ENCODE measurements at regions not wholly inside any gene's neighbourhood (a gene's known extent, or its start where the extent isn't known, plus 50 kb on each side); places are given as distances from the start of the nearest gene placed in this dataset.

DNA sequence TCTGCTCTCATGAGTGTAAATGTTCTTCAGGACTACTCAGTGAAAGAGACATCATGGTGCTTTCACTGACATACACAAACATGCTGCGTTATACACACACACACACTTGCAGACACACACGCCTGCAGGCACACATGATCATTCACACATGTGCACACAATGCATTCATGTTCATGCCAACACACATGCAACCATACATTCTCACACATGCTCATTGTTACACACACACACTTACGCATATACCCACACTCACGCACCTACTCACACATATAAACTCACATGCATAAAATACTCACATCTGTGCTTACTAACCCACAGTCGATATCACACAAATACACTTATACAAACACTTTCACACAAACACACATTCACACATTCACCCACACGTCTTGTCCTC is 241.6 kb downstream of the LMX1A start (continued):
- TF ChIP-seq, protein P1, sequence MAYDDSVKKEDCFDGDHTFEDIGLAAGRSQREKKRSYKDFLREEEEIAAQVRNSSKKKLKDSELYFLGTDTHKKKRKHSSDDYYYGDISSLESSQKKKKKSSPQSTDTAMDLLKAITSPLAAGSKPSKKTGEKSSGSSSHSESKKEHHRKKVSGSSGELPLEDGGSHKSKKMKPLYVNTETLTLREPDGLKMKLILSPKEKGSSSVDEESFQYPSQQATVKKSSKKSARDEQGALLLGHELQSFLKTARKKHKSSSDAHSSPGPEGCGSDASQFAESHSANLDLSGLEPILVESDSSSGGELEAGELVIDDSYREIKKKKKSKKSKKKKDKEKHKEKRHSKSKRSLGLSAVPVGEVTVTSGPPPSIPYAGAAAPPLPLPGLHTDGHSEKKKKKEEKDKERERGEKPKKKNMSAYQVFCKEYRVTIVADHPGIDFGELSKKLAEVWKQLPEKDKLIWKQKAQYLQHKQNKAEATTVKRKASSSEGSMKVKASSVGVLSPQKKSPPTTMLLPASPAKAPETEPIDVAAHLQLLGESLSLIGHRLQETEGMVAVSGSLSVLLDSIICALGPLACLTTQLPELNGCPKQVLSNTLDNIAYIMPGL (CRISPR knock-in tag; IDR thresholded peaks at IDR 0.05; ENCODE audit: borderline replicate concordance): no peak
- no peak for TF ChIP-seq POLR2A (IDR thresholded peaks at IDR 0.05; ENCODE audit: low read length)
- TF ChIP-seq, protein P2, sequence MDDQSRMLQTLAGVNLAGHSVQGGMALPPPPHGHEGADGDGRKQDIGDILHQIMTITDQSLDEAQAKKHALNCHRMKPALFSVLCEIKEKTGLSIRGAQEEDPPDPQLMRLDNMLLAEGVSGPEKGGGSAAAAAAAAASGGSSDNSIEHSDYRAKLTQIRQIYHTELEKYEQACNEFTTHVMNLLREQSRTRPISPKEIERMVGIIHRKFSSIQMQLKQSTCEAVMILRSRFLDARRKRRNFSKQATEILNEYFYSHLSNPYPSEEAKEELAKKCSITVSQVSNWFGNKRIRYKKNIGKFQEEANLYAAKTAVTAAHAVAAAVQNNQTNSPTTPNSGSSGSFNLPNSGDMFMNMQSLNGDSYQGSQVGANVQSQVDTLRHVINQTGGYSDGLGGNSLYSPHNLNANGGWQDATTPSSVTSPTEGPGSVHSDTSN (IDR thresholded peaks at IDR 0.05): no peak

DNA sequence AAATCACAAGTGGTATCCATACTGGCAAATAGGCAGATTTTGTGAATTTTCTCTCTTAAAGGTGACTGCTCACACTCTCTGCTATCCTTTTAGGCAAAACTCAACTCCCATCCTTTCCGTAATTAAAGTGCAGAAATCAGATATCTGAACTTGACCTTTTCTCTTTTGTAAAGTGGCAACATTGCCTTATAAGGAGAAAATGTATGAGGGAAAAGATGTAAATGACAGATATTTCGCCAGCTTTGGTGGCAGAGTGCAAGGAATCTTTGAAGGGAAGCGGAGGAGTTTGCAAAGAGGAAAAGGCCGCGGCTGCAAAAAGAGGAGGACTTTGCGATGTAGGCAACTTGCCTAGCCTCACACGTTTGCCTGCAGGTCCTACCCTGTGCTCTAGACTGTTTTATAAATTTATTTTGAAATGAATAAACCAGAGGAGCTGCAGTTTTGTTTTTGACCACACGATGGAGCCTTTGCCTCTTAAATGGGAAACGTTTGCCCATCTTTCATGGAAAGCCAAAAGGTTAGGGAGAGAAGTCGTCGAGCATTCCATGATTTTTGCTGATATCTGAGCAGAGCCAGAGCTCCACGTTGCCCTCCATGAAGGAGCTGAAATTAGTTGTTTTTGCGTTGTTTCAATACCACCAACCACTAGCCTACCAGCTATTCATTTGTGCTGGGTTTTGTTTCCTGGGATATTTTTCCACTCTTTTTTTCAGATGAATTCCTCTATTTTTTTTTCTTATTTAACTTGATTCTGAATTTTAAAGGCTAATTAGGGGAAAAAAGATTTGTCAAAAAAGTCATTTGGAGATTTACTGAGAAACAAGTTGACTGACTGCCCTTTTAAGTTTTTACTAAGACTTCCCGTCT is 242.3 kb downstream of the LMX1A start:
- WGBS (ENCODE audit: missing lambda C conversion rate): 12% methylated on average over 14 of the region's 14 CpGs
- ChIA-PET CTCF (interaction anchor here (0.7 to 5.3 kb wide), 29 partner anchors 10 to 1755 kb away, joined by 3 to 72 read pairs (median 4); no protein-coding TSS in a partner anchor), POLR2A (no interaction called here)

DNA sequence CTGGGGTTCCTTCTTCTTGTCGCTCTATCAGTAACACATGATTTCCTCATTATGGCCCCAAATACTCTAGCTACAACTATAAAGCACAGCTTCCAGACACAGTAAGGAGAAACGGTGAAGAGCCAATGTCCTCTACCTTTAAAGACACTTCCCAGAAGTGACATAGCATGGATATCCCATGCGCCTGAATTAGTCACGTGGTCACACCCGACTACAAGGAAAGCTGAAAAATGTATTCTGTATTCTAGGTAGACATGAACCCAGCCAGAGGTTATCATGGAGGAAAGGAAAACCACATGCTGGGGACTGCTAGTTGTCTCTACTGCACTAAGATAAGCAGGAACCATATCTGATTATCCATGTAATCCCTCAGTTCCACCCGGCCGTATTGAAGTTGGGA is 244.3 kb downstream of the LMX1A start:
- no peak overlapping the region for H3K4me3 ChIP-seq
- POLR2A ChIA-PET: no interaction called here
- no peak for FAIRE-seq
- DNase-seq (ENCODE audit: low read depth in 1 of 2, low spot score in 1 of 2): no peak
- 35% methylated on average over 7 of the region's 7 CpGs for WGBS (ENCODE audit: missing lambda C conversion rate)
- CTCF ChIA-PET: interaction anchor here (1.2 to 5.3 kb wide), 5 partner anchors 16 to 287 kb away, joined by 3 to 72 read pairs (median 18); no protein-coding TSS in a partner anchor
- peaks cover 11% of the 10 kb centered on the region for H3K4me1 ChIP-seq
- no peak overlapping the region for H3K27ac ChIP-seq
- H3K9me3 ChIP-seq: no peaks in the 10 kb centered on the region
- no peak for ATAC-seq
- H3K4me2 ChIP-seq: no peak overlapping the region
- TF ChIP-seq ZSCAN20 (CRISPR knock-in tag; IDR thresholded peaks at IDR 0.05) (no peak), KDM1A (IDR thresholded peaks at IDR 0.05; ENCODE audit: low read depth) (no peak), CEBPB (IDR thresholded peaks at IDR 0.05) (no peak), BHLHE40 (IDR thresholded peaks at IDR 0.05; ENCODE audit: low read depth, low read length) (no peak), MYC (IDR thresholded peaks at IDR 0.05; ENCODE audit: borderline replicate concordance, low read length) (no peak), ESRRA (IDR thresholded peaks at IDR 0.05; ENCODE audit: borderline replicate concordance, low read length) (no peak), HOXB5 (CRISPR knock-in tag; IDR thresholded peaks at IDR 0.05) (no peak), ZFP36 (IDR thresholded peaks at IDR 0.05; ENCODE audit: borderline replicate concordance, partially characterized antibody) (no peak), NPAS2 (CRISPR knock-in tag; IDR thresholded peaks at IDR 0.05; ENCODE audit: borderline replicate concordance) (no peak), TP53 (CRISPR knock-in tag; IDR thresholded peaks at IDR 0.05) (no peak), HEYL (CRISPR knock-in tag; IDR thresholded peaks at IDR 0.05) (no peak), JUN (IDR thresholded peaks at IDR 0.05) (no peak), RNF2 (IDR thresholded peaks at IDR 0.05; ENCODE audit: borderline replicate concordance, low read depth) (no peak)
- TF ChIP-seq, protein P3, sequence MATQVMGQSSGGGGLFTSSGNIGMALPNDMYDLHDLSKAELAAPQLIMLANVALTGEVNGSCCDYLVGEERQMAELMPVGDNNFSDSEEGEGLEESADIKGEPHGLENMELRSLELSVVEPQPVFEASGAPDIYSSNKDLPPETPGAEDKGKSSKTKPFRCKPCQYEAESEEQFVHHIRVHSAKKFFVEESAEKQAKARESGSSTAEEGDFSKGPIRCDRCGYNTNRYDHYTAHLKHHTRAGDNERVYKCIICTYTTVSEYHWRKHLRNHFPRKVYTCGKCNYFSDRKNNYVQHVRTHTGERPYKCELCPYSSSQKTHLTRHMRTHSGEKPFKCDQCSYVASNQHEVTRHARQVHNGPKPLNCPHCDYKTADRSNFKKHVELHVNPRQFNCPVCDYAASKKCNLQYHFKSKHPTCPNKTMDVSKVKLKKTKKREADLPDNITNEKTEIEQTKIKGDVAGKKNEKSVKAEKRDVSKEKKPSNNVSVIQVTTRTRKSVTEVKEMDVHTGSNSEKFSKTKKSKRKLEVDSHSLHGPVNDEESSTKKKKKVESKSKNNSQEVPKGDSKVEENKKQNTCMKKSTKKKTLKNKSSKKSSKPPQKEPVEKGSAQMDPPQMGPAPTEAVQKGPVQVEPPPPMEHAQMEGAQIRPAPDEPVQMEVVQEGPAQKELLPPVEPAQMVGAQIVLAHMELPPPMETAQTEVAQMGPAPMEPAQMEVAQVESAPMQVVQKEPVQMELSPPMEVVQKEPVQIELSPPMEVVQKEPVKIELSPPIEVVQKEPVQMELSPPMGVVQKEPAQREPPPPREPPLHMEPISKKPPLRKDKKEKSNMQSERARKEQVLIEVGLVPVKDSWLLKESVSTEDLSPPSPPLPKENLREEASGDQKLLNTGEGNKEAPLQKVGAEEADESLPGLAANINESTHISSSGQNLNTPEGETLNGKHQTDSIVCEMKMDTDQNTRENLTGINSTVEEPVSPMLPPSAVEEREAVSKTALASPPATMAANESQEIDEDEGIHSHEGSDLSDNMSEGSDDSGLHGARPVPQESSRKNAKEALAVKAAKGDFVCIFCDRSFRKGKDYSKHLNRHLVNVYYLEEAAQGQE (IDR thresholded peaks at IDR 0.05): no peak
- TF ChIP-seq, protein P4, sequence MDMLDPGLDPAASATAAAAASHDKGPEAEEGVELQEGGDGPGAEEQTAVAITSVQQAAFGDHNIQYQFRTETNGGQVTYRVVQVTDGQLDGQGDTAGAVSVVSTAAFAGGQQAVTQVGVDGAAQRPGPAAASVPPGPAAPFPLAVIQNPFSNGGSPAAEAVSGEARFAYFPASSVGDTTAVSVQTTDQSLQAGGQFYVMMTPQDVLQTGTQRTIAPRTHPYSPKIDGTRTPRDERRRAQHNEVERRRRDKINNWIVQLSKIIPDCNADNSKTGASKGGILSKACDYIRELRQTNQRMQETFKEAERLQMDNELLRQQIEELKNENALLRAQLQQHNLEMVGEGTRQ (IDR thresholded peaks at IDR 0.05): no peak; the same call in 1 of the 2 replicates

More for the DNA sequence above, 242.3 kb downstream of the LMX1A start:
- Histone ChIP-seq H3K4me2 (no peak overlapping the region), H3K4me1 (peaks cover 16% of the 10 kb centered on the region), H3K4me3 (no peak overlapping the region), H3K27ac (no peak overlapping the region), H3K9me3 (no peaks in the 10 kb centered on the region)
- TF ChIP-seq POLR2A (IDR thresholded peaks at IDR 0.05; ENCODE audit: low read length): no peak
- TF ChIP-seq SMC3 (IDR thresholded peaks at IDR 0.05): peak; percentile 64
- TF ChIP-seq, protein P5, sequence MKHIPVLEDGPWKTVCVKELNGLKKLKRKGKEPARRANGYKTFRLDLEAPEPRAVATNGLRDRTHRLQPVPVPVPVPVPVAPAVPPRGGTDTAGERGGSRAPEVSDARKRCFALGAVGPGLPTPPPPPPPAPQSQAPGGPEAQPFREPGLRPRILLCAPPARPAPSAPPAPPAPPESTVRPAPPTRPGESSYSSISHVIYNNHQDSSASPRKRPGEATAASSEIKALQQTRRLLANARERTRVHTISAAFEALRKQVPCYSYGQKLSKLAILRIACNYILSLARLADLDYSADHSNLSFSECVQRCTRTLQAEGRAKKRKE (CRISPR knock-in tag; IDR thresholded peaks at IDR 0.05; ENCODE audit: low read depth): no peak
- TF ChIP-seq, protein P6, sequence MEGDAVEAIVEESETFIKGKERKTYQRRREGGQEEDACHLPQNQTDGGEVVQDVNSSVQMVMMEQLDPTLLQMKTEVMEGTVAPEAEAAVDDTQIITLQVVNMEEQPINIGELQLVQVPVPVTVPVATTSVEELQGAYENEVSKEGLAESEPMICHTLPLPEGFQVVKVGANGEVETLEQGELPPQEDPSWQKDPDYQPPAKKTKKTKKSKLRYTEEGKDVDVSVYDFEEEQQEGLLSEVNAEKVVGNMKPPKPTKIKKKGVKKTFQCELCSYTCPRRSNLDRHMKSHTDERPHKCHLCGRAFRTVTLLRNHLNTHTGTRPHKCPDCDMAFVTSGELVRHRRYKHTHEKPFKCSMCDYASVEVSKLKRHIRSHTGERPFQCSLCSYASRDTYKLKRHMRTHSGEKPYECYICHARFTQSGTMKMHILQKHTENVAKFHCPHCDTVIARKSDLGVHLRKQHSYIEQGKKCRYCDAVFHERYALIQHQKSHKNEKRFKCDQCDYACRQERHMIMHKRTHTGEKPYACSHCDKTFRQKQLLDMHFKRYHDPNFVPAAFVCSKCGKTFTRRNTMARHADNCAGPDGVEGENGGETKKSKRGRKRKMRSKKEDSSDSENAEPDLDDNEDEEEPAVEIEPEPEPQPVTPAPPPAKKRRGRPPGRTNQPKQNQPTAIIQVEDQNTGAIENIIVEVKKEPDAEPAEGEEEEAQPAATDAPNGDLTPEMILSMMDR (IDR thresholded peaks at IDR 0.05): peak; percentile 79
- no peak for TF ChIP-seq EP300 (IDR thresholded peaks at IDR 0.05)
- no peak for TF ChIP-seq ESRRA (IDR thresholded peaks at IDR 0.05; ENCODE audit: borderline replicate concordance, low read length)
- TF ChIP-seq RAD21 (conservative IDR thresholded peaks at IDR 0.05 in 1 of 2, IDR thresholded peaks at IDR 0.05 in 1 of 2): peak; percentile 80 to 81
- peak; percentile 17 to 59 for DNase-seq (ENCODE audit: low read depth in 1 of 2, low spot score in 1 of 2)
- no peak for FAIRE-seq
- ATAC-seq: peak in 1 of 2 experiments; percentile 40; a peak in 3 of 6 replicates
